H1 (cell line): ENCODE measurements at regions not wholly inside any gene's neighbourhood (a gene's known extent, or its start where the extent isn't known, plus 50 kb on each side); places are given as distances from the start of the nearest gene placed in this dataset.

Experiments
- HDAC2 ChIP-seq, 2 experiments: fragments of 300-600 bp in 1 of 2; sonication (generic) in 1 of 2; IDR thresholded peaks; 2 replicates each; pipeline ENCODE4 v1.6.1; 2011 to 2012; ENCODE audit warnings: low read depth in 2 of 2, low read length in 2 of 2, mild to moderate bottlenecking in 2 of 2, moderate library complexity in 2 of 2, borderline replicate concordance in 1 of 2, inconsistent platforms in 1 of 2
- POLR2AphosphoS5 ChIP-seq: IDR thresholded peaks from 2 replicates; pipeline ENCODE4 v1.6.1; 2011; ENCODE audit warnings: low read depth, low read length
- YY1 ChIP-seq: IDR thresholded peaks from 2 replicates; pipeline ENCODE4 v1.6.1; 2011; ENCODE audit warnings: low read depth, mild to moderate bottlenecking, low read length

DNA sequence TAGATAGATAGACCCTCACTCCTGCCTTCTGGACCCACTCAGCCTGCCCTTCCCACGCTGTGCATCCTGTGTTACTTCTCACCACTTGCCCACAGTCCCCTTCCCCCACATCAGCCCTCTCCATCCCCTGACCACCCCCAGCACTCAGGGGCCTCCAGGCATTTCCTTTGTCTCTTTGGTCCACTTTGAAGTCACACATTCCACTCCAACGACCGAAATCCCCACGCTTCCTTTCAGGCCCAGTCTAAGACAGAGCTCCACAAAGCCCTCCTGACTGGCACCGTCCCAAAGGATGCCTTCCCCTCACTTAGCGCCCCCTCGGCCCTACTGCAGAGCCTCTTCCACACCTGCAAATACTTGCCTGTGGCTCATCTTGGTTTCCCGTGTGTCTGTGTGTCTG lies 83.8 kb downstream of the FOXF2 start:
- no peak for TF ChIP-seq HDAC2 (IDR thresholded peaks at IDR 0.05; ENCODE audit: borderline replicate concordance in 1 of 2, low read depth in 2 of 2, low read length in 2 of 2)
- no peak for TF ChIP-seq YY1
- TF ChIP-seq POLR2AphosphoS5, result no peak
